Neural crest cell (in vitro differentiated cells): ENCODE measurements at regions not wholly inside any gene's neighbourhood (a gene's known extent, or its start where the extent isn't known, plus 50 kb on each side); places are given as distances from the start of the nearest gene placed in this dataset.

Source experiments
- DNase-seq: peaks from one replicate; pipeline ENCODE4 v3.0.0; 2021; ENCODE audit warnings: low read depth, mixed read lengths, low spot score
- H3K27ac Mint-ChIP-seq: one replicate; pipeline ENCODE4 v1.8.0; 2021; ENCODE audit warnings: mild to moderate bottlenecking, mixed read lengths; ENCODE audit not compliant: unreplicated experiment
- H3K27me3 Mint-ChIP-seq: 2 replicates; pipeline ENCODE4 v1.8.0; 2021; ENCODE audit warnings: low read depth, mild to moderate bottlenecking, mixed read lengths
- H3K36me3 Mint-ChIP-seq: 2 replicates; pipeline ENCODE4 v1.8.0; 2021; ENCODE audit warnings: low read depth, mild to moderate bottlenecking, mixed read lengths
- H3K4me1 Mint-ChIP-seq: 2 replicates; pipeline ENCODE4 v1.8.0; 2021; ENCODE audit warnings: mixed read lengths
- H3K4me3 Mint-ChIP-seq: one replicate; pipeline ENCODE4 v1.8.0; 2021; ENCODE audit warnings: mild to moderate bottlenecking, mixed read lengths
- H3K9me3 Mint-ChIP-seq: 2 replicates; pipeline ENCODE4 v1.8.0; 2021; ENCODE audit warnings: mixed read lengths
- TF ChIP-seq, protein P1 (sequence below): fragments of 200-600 bp; sonication (generic); conservative IDR thresholded peaks from 2 replicates; pipeline ENCODE4 v1.5.0; 2021; ENCODE audit warnings: antibody characterized with exemption, mild to moderate bottlenecking

GRCh38 chr3:107236655-107237337 is 140.4 kb upstream of the CCDC54 start:
- no peak overlapping the region for H3K27ac Mint-ChIP-seq
- H3K9me3 Mint-ChIP-seq = no peaks in the 10 kb centered on the region
- peaks cover 25% of the 10 kb centered on the region for H3K4me1 Mint-ChIP-seq
- no peak for DNase-seq
- H3K27me3 Mint-ChIP-seq = no peaks in the 10 kb centered on the region
- H3K4me3 Mint-ChIP-seq = no peak overlapping the region
- H3K36me3 Mint-ChIP-seq = no peaks in the 10 kb centered on the region
- TF ChIP-seq, protein P1, sequence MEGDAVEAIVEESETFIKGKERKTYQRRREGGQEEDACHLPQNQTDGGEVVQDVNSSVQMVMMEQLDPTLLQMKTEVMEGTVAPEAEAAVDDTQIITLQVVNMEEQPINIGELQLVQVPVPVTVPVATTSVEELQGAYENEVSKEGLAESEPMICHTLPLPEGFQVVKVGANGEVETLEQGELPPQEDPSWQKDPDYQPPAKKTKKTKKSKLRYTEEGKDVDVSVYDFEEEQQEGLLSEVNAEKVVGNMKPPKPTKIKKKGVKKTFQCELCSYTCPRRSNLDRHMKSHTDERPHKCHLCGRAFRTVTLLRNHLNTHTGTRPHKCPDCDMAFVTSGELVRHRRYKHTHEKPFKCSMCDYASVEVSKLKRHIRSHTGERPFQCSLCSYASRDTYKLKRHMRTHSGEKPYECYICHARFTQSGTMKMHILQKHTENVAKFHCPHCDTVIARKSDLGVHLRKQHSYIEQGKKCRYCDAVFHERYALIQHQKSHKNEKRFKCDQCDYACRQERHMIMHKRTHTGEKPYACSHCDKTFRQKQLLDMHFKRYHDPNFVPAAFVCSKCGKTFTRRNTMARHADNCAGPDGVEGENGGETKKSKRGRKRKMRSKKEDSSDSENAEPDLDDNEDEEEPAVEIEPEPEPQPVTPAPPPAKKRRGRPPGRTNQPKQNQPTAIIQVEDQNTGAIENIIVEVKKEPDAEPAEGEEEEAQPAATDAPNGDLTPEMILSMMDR = no peak

DNA sequence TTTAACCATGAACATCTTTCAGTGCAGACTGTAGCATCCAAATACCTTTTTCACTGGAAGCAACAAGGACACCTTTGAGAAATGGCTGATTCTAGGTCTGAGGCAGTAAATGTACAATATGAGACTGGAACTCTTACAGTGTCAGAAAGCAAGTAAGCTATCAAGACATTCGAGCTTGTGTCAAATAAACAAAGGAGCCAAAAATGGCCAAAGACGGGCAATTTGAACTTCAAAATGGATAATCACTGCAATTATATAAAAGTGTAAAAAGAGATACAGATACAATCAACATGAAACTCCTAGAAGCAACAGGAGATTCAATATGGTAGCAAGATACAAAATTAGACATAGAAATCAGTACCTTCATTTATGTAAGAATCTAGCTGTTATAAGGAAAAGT is 138.5 kb upstream of the CCDC54 start:
- peak overlapping the region; percentile 94 for H3K4me3 Mint-ChIP-seq
- DNase-seq = no peak
- TF ChIP-seq, protein P1 = no peak
- no peaks in the 10 kb centered on the region for H3K27me3 Mint-ChIP-seq
- no peak overlapping the region for H3K27ac Mint-ChIP-seq
- H3K4me1 Mint-ChIP-seq = peaks cover 37% of the 10 kb centered on the region
- H3K36me3 Mint-ChIP-seq = no peaks in the 10 kb centered on the region
- no peaks in the 10 kb centered on the region for H3K9me3 Mint-ChIP-seq

GRCh38 chr3:107239703-107240102 is 137.5 kb upstream of the CCDC54 start:
- H3K36me3 Mint-ChIP-seq = peaks cover 3% of the 10 kb centered on the region
- peak overlapping the region; percentile 94 for H3K4me3 Mint-ChIP-seq
- H3K4me1 Mint-ChIP-seq = peaks cover 37% of the 10 kb centered on the region
- no peaks in the 10 kb centered on the region for H3K27me3 Mint-ChIP-seq
- no peak for DNase-seq
- no peaks in the 10 kb centered on the region for H3K9me3 Mint-ChIP-seq
- TF ChIP-seq, protein P1 = no peak
- H3K27ac Mint-ChIP-seq = no peak overlapping the region

DNA sequence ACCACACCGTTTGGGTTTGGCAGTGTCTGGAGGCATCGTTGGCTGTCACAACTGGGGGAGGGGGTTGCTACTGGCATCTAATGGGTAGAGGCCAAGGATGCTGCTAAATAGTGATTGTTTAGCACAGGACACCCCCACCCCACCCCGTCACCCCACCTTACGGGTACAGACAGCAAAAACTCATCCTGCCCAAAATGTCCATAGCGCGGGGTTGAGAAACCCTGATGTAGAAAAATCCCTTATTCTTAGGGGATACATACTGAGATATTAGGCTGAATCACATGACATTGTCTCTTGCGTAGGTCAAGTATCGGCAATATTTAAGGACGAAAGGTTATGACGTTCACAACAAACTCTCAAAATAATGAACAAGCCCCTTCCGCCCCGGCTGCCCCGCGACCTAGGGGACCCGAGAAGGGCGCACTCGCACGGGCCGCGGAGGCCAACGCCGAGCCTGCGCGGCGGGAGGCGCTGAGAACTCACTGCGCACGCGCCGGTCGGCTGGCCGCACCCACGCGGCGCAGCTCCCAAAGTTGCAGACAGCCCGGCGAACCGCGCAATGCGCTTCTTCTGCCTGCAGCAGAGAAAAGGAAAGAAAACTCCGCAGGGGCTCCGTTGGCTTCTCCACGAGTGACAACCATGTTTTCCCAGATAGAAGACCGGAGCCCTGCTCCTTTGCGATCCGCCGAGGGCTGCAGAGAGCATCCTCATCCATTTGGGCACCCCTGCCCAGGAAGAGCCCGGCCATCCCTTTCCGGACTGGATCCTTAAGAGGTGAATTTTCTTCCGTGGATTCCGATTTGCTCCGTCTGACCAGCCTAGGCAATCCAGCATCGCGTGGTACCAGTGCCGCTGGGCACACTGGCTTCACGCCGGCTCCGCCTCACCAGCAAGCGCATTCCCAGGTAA is 136.8 kb upstream of the CCDC54 start:
- Mint-ChIP-seq H3K4me1 (peaks cover 36% of the 10 kb centered on the region), H3K9me3 (no peaks in the 10 kb centered on the region), H3K36me3 (peaks cover 3% of the 10 kb centered on the region), H3K27ac (no peak overlapping the region), H3K27me3 (no peaks in the 10 kb centered on the region), H3K4me3 (peak overlapping the region; percentile 94)
- peak; percentile 64 for DNase-seq
- TF ChIP-seq, protein P1 = no peak

GRCh38 chr3:107241217-107241616 is 136.0 kb upstream of the CCDC54 start:
- TF ChIP-seq, protein P1 = peak; percentile 18
- Mint-ChIP-seq H3K27ac (no peak overlapping the region), H3K36me3 (peaks cover 3% of the 10 kb centered on the region), H3K27me3 (no peaks in the 10 kb centered on the region), H3K9me3 (no peaks in the 10 kb centered on the region), H3K4me3 (peak overlapping the region; percentile 94), H3K4me1 (peaks cover 28% of the 10 kb centered on the region)
- no peak for DNase-seq
